K562 (cell line): ENCODE measurements at regions not wholly inside any gene's neighbourhood (a gene's known extent, or its start where the extent isn't known, plus 50 kb on each side); places are given as distances from the start of the nearest gene placed in this dataset.

Experiments used
- ATAC-seq: fragments of 200-7000 bp; cut with Tn5 transposase; 3 replicates; pipeline ENCODE4 v1.9.1; 2020; ENCODE audit warnings: moderate library complexity
- BruUV-seq: library from RNA; stranded (reverse); fragments of 400-500 nt; replicated peaks from 2 replicates; lab custom pipeline; 2021; lab: Mats Ljungman, UMichigan
- CTCF ChIA-PET: fragments of 300-600 bp; formaldehyde crosslinking; extraction: SDS; loops from one replicate; lab custom pipeline; 2021; ENCODE audit warnings: low intra/inter-chr PET ratio; lab: Yijun Ruan, JAX
- POLR2A ChIA-PET: fragments of 300-600, 350-650 bp; sonication (Branson Sonifier 250); formaldehyde crosslinking; extraction: SDS; loops from one replicate; lab custom pipeline; 2021; ENCODE audit warnings: antibody characterized with exemption, inconsistent platforms; lab: Yijun Ruan, JAX
- DNase-seq, 4 experiments: peaks; one replicate each; pipeline versions ENCODE4 v3.0.0 to v3.0.0-alpha.2; 2011 to 2018; ENCODE audit warnings: low spot score in 3 of 4, mixed read lengths in 3 of 4; ENCODE audit errors: extremely low read depth in 1 of 4
- FAIRE-seq: peaks from 2 replicates; lab custom pipeline; 2011; peaks lifted over from hg19 to GRCh38; lab: Jason Lieb, UNC
- H2AFZ ChIP-seq: 2 replicates; pipeline ENCODE4 v1.6.0; 2011; ENCODE audit warnings: low read depth, low read length, control low read depth, inconsistent platforms
- H3K27ac ChIP-seq: fragments of 200-600 bp; 3 replicates; pipeline ENCODE4 v1.8.0; 2011; ENCODE audit warnings: low read depth, mild to moderate bottlenecking, control low read depth, inconsistent platforms, low read length, moderate library complexity, mixed read lengths; ENCODE audit errors: extremely low read depth
- H3K27me3 ChIP-seq, 2 experiments: fragments of 300-600 bp in 1 of 2; 2 replicates in 1 of 2; 3 replicates in 1 of 2; pipeline versions ENCODE4 v1.6.0 to v1.8.0; 2011; ENCODE audit warnings: inconsistent platforms in 2 of 2, low read length in 2 of 2, mild to moderate bottlenecking in 1 of 2, mixed read lengths in 1 of 2, moderate library complexity in 1 of 2; ENCODE audit not compliant: control insufficient read depth in 2 of 2, insufficient read depth in 2 of 2
- H3K36me3 ChIP-seq: fragments of 300-600 bp; 3 replicates; pipeline ENCODE4 v1.8.0; 2011; ENCODE audit warnings: mild to moderate bottlenecking, low read length, inconsistent platforms; ENCODE audit not compliant: control insufficient read depth, insufficient read depth
- H3K4me1 ChIP-seq, 2 experiments: fragments of 200-600 bp in 1 of 2; replicated peaks in 1 of 2; 2 replicates in 1 of 2; 3 replicates in 1 of 2; pipeline versions ENCODE4 v1.5.1 to v1.8.0; 2011; ENCODE audit warnings: inconsistent platforms in 2 of 2, low read length in 2 of 2, mild to moderate bottlenecking in 1 of 2, mixed read lengths in 1 of 2, moderate library complexity in 1 of 2; ENCODE audit not compliant: control insufficient read depth in 2 of 2, insufficient read depth in 2 of 2
- H3K4me2 ChIP-seq: 2 replicates; pipeline ENCODE4 v1.6.1; 2011; ENCODE audit warnings: low read length, control low read depth, inconsistent platforms, mixed read lengths; ENCODE audit not compliant: insufficient read depth
- H3K4me3 ChIP-seq: fragments of 200-600 bp; sonication (generic), shearing (Covaris generic); 2 replicates; pipeline ENCODE4 v1.5.1; 2016; ENCODE audit warnings: control low read depth, inconsistent platforms
- H3K79me2 ChIP-seq: fragments of 200-600 bp; 3 replicates; pipeline ENCODE4 v1.8.0; 2011; ENCODE audit warnings: low read length, inconsistent platforms; ENCODE audit not compliant: control insufficient read depth, insufficient read depth
- H3K9ac ChIP-seq, 2 experiments: 2 replicates each; pipeline versions ENCODE4 v1.6.0 to v1.6.1; 2011; ENCODE audit warnings: low read depth in 2 of 2, low read length in 2 of 2, control low read depth in 1 of 2, inconsistent platforms in 1 of 2, mild to moderate bottlenecking in 1 of 2, mixed read lengths in 1 of 2; ENCODE audit not compliant: insufficient read depth in 1 of 2
- H3K9me1 ChIP-seq: one replicate; pipeline ENCODE4 v1.6.0; 2011; ENCODE audit warnings: inconsistent platforms, mild to moderate bottlenecking, low read length, moderate library complexity; ENCODE audit not compliant: control insufficient read depth, insufficient read depth
- H3K9me3 ChIP-seq: replicated peaks from 2 replicates; pipeline ENCODE4 v1.5.1; 2011; ENCODE audit warnings: low read depth, low read length, inconsistent platforms; ENCODE audit not compliant: control insufficient read depth, insufficient read depth
- H4K20me1 ChIP-seq: replicated peaks from 2 replicates; pipeline ENCODE4 v1.6.1; 2011; ENCODE audit warnings: low read length, inconsistent platforms, mixed read lengths; ENCODE audit not compliant: control insufficient read depth, insufficient read depth
- ATF2 ChIP-seq: sonication (generic); formaldehyde crosslinking; IDR thresholded peaks from 2 replicates; pipeline ENCODE4 v1.8.1; 2022; ENCODE audit warnings: missing genetic modification reagents
- ATF4 ChIP-seq: fragments of 450-650 bp; formaldehyde crosslinking; IDR thresholded peaks from 2 replicates; pipeline ENCODE4 v1.4.0; 2022; ENCODE audit warnings: mild to moderate bottlenecking, moderate library complexity
- CCNT2 ChIP-seq: IDR thresholded peaks from 2 replicates; pipeline ENCODE4 v1.6.1; 2011; ENCODE audit warnings: borderline replicate concordance, low read depth, mild to moderate bottlenecking, moderate library complexity, mixed read lengths, low read length; ENCODE audit not compliant: insufficient read length; ENCODE audit errors: extremely low read depth
- DDX20 ChIP-seq: fragments of 450-650 bp; IDR thresholded peaks from 2 replicates; pipeline ENCODE4 v1.6.1; 2016; ENCODE audit warnings: missing genetic modification characterization, low read depth, mild to moderate bottlenecking, missing compliant biosample characterization, moderate library complexity
- FOXJ2 ChIP-seq: fragments of 200-800 bp; sonication (Bioruptor generic); IDR thresholded peaks from 2 replicates; pipeline ENCODE4 v1.6.1; 2016; ENCODE audit warnings: missing genetic modification characterization, missing compliant biosample characterization
- MED1 ChIP-seq: sonication (generic); formaldehyde crosslinking; IDR thresholded peaks from 2 replicates; pipeline ENCODE4 v1.8.1; 2023; ENCODE audit warnings: missing genetic modification reagents, borderline replicate concordance
- MTA1 ChIP-seq: fragments of 450-650 bp; IDR thresholded peaks from 2 replicates; pipeline ENCODE4 v1.6.1; 2017; ENCODE audit warnings: borderline replicate concordance
- SFPQ ChIP-seq: fragments of 200-400 bp; formaldehyde crosslinking; IDR thresholded peaks from 2 replicates; pipeline ENCODE4 v1.6.1; 2017; ENCODE audit warnings: mild to moderate bottlenecking, low read depth, low read length, moderate library complexity
- SMARCA4 ChIP-seq: fragments of 450-650 bp; IDR thresholded peaks from 2 replicates; pipeline ENCODE4 v1.6.1; 2016
- SMC3 ChIP-seq: conservative IDR thresholded peaks from 2 replicates; pipeline ENCODE4 v1.6.1; 2011; ENCODE audit warnings: low read depth, low read length, improper control_type of control experiment; ENCODE audit not compliant: insufficient read depth
- TOE1 ChIP-seq, 2 experiments: fragments of 450-650 bp in 1 of 2; sonication (generic) in 1 of 2; formaldehyde crosslinking in 1 of 2; IDR thresholded peaks; 2 replicates each; pipeline versions ENCODE4 v1.7.1 to v1.8.0; 2016 to 2022; ENCODE audit warnings: borderline replicate concordance in 2 of 2, mild to moderate bottlenecking in 2 of 2, antibody characterized with exemption in 1 of 2, inconsistent platforms in 1 of 2, low read depth in 1 of 2, missing genetic modification reagents in 1 of 2, moderate library complexity in 1 of 2
- ZKSCAN3 ChIP-seq: fragments of 250-450 bp; sonication (Bioruptor Pico); IDR thresholded peaks from 2 replicates; pipeline ENCODE4 v1.4.0; 2020
- ZNF277 ChIP-seq: fragments of 250-450 bp; sonication (Bioruptor Pico); IDR thresholded peaks from 2 replicates; pipeline ENCODE4 v1.8.0; 2022; ENCODE audit warnings: inconsistent platforms, mild to moderate bottlenecking, moderate library complexity, borderline replicate concordance
- ZNF830 ChIP-seq: fragments of 250-450 bp; sonication (Bioruptor Pico); IDR thresholded peaks from 2 replicates; pipeline ENCODE4 v1.5.0; 2021; ENCODE audit warnings: mild to moderate bottlenecking
- WGBS: fragments of 100-300 bp; shearing (Covaris generic); methylation state at CpG from one replicate; pipeline ENCODE4 v1.1.6; 2016; ENCODE audit warnings: low coverage, mixed read lengths; ENCODE audit not compliant: insufficient coverage; ENCODE audit errors: missing lambda C conversion rate; 5-methylcytosine and 5-hydroxymethylcytosine counted together
- in situ Hi-C: fragments of 300-500 bp; cut with MboI; formaldehyde crosslinking; loops from 4 replicates; pipeline ENCODE4 v1.15.0; 2018; ENCODE audit warnings: inconsistent platforms, mixed read lengths
- intact Hi-C: fragments of 100-400 bp; cut with micrococcal nuclease; formaldehyde crosslinking; loops from 2 replicates; pipeline ENCODE4 v1.14.2; 2022

GRCh38 chr13:99630269-99630898 lies 129.1 kb downstream of the TM9SF2 start:
- no peak overlapping the region for H2AFZ ChIP-seq
- POLR2A ChIA-PET = no interaction called here
- ATAC-seq = no peak
- no peak for TF ChIP-seq DDX20 (tag)
- no peak for TF ChIP-seq ZKSCAN3
- no peak for TF ChIP-seq MED1 (CRISPR knock-in tag)
- TF ChIP-seq SMC3 = no peak
- no peak for TF ChIP-seq ATF4
- TF ChIP-seq MTA1 = no peak
- no peak for TF ChIP-seq FOXJ2
- no peak for TF ChIP-seq TOE1 (IDR thresholded peaks at IDR 0.05; ENCODE audit: borderline replicate concordance)
- no peak for TF ChIP-seq TOE1 (CRISPR knock-in tag; IDR thresholded peaks at IDR 0.05; ENCODE audit: borderline replicate concordance, low read depth)
- TF ChIP-seq ZNF830 (CRISPR knock-in tag) = no peak
- no peak for TF ChIP-seq CCNT2
- no peak for TF ChIP-seq SMARCA4
- TF ChIP-seq SFPQ = no peak
- no peak for TF ChIP-seq ZNF277 (CRISPR knock-in tag)
- TF ChIP-seq ATF2 = no peak

More at GRCh38 chr13:99630269-99630898, 129.1 kb downstream of the TM9SF2 start:
- H3K9me3 ChIP-seq = no peaks in the 10 kb centered on the region
- H3K9me1 ChIP-seq = no peaks in the 10 kb centered on the region
- H3K27ac ChIP-seq = no peak overlapping the region
- in situ Hi-C loops (no loop called here), intact Hi-C loops (no loop called here)
- 12% methylated on average over 3 of the region's 3 CpGs for WGBS
- no TSS peak for BruUV-seq
- H3K27me3 ChIP-seq = peaks cover 0 to 8% of the 10 kb centered on the region in 2 experiments; a peak in 1 of 5 replicates
- no peaks in the 10 kb centered on the region for H3K79me2 ChIP-seq
- DNase-seq (no peak), FAIRE-seq (no peak)
- CTCF ChIA-PET = no interaction called here
- H3K9ac ChIP-seq = no peak overlapping the region
- peaks cover 2% of the 10 kb centered on the region; the same call in 1 of the 2 replicates for H4K20me1 ChIP-seq
- no peaks in the 10 kb centered on the region; a peak in 1 of 5 replicates for H3K4me1 ChIP-seq
- no peak overlapping the region for H3K4me3 ChIP-seq
- no peak overlapping the region for H3K4me2 ChIP-seq
- no peaks in the 10 kb centered on the region for H3K36me3 ChIP-seq
